ENCODE measurements at regions not wholly inside any gene's neighbourhood (a gene's known extent, or its start where the extent isn't known, plus 50 kb on each side); places are given as distances from the start of the nearest gene placed in this dataset.

DNA sequence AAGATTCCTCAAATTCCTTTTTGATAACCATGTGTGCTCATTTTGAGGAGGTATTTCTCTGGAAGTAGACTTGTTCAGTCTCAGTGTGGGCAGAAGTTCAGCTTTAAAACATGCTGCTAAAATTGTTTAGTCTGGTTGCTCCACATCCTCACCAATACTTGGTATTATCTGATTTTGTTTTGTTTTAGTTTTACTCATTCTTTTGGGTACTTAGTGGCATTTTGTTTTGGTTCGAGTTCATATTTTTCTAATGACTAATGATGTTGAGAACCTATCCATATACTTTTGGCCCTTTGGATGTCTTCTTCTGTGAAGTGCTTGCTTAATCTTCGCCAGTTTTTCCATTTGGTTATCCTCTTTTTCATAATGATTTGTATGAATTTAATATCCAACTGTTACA lies 694.2 kb upstream of the FZD8 start:
- DNase-seq (ENCODE audit: insufficient read length) (no peak), FAIRE-seq (no peak)
- TF ChIP-seq POLR2A (IDR thresholded peaks at IDR 0.05; ENCODE audit: low read depth, low read length) (no peak), POLR2AphosphoS5 (IDR thresholded peaks at IDR 0.05; ENCODE audit: low read depth, low read length) (no peak), TAF1 (IDR thresholded peaks at IDR 0.05; ENCODE audit: borderline replicate concordance, low read depth, low read length) (no peak)

- DNase-seq (ENCODE audit: insufficient read length): no peak
- TF ChIP-seq TAF1 (IDR thresholded peaks at IDR 0.05; ENCODE audit: borderline replicate concordance, low read depth, low read length): no peak
- TF ChIP-seq POLR2AphosphoS5 (IDR thresholded peaks at IDR 0.05; ENCODE audit: low read depth, low read length): no peak
- TF ChIP-seq POLR2A (IDR thresholded peaks at IDR 0.05; ENCODE audit: low read depth, low read length): no peak
- no peak for FAIRE-seq
Measured at GRCh38 chr10:36333446-36333845, 691.4 kb upstream of the FZD8 start.

GRCh38 chr10:36332926-36333325 lies 690.8 kb upstream of the FZD8 start:
- TF ChIP-seq POLR2A (IDR thresholded peaks at IDR 0.05; ENCODE audit: low read depth, low read length): no peak
- TF ChIP-seq POLR2AphosphoS5 (IDR thresholded peaks at IDR 0.05; ENCODE audit: low read depth, low read length): no peak
- TF ChIP-seq TAF1 (IDR thresholded peaks at IDR 0.05; ENCODE audit: borderline replicate concordance, low read depth, low read length): no peak
- DNase-seq (ENCODE audit: insufficient read length): no peak
- no peak for FAIRE-seq

DNA sequence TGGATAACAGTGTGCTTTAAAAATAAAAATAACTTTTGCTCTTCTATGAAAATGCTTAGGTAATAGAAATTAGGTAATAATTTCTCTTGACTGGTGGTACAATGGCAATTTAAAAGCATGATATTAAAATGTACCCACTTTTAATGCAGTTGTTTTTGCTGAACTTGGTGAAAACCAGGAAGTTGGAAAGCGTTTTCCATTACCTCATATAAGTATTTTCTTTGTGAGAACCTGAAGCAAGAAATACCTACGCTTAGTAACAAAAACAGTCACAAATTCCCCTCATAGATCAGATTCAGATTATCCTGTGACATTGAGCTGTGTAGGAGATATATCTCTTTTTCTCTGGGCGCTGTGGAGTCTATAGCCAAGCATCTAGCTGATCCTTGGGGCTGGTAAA lies 689.0 kb upstream of the FZD8 start:
- no peak for FAIRE-seq
- TF ChIP-seq TAF1 (IDR thresholded peaks at IDR 0.05; ENCODE audit: borderline replicate concordance, low read depth, low read length): no peak
- TF ChIP-seq POLR2A (IDR thresholded peaks at IDR 0.05; ENCODE audit: low read depth, low read length): no peak
- TF ChIP-seq POLR2AphosphoS5 (IDR thresholded peaks at IDR 0.05; ENCODE audit: low read depth, low read length): no peak
- DNase-seq (ENCODE audit: insufficient read length): no peak

- DNase-seq (ENCODE audit: insufficient read length) (no peak), FAIRE-seq (no peak)
- TF ChIP-seq POLR2A (IDR thresholded peaks at IDR 0.05; ENCODE audit: low read depth, low read length): no peak
- TF ChIP-seq TAF1 (IDR thresholded peaks at IDR 0.05; ENCODE audit: borderline replicate concordance, low read depth, low read length): no peak
- TF ChIP-seq POLR2AphosphoS5 (IDR thresholded peaks at IDR 0.05; ENCODE audit: low read depth, low read length): no peak
Measured at GRCh38 chr10:36325815-36326214, 683.7 kb upstream of the FZD8 start.

GRCh38 chr10:36324831-36325230 lies 682.7 kb upstream of the FZD8 start:
- FAIRE-seq (no peak), DNase-seq (ENCODE audit: insufficient read length) (no peak)
- TF ChIP-seq POLR2AphosphoS5 (IDR thresholded peaks at IDR 0.05; ENCODE audit: low read depth, low read length): no peak
- no peak for TF ChIP-seq TAF1 (IDR thresholded peaks at IDR 0.05; ENCODE audit: borderline replicate concordance, low read depth, low read length)
- TF ChIP-seq POLR2A (IDR thresholded peaks at IDR 0.05; ENCODE audit: low read depth, low read length): no peak

- FAIRE-seq (no peak), DNase-seq (ENCODE audit: insufficient read length) (no peak)
Measured at GRCh38 chr10:36313142-36313541, 671.0 kb upstream of the FZD8 start.

GRCh38 chr10:36303896-36304295 lies 661.8 kb upstream of the FZD8 start:
- no peak for TF ChIP-seq POLR2A (IDR thresholded peaks at IDR 0.05; ENCODE audit: low read depth, low read length)
- no peak for FAIRE-seq
- no peak for DNase-seq (ENCODE audit: insufficient read length)

More at GRCh38 chr10:36313142-36313541, 671.0 kb upstream of the FZD8 start:
- no peak for TF ChIP-seq TAF1 (IDR thresholded peaks at IDR 0.05; ENCODE audit: borderline replicate concordance, low read depth, low read length)
- TF ChIP-seq POLR2AphosphoS5 (IDR thresholded peaks at IDR 0.05; ENCODE audit: low read depth, low read length): no peak
- TF ChIP-seq POLR2A (IDR thresholded peaks at IDR 0.05; ENCODE audit: low read depth, low read length): no peak

GRCh38 chr10:36302086-36302485 lies 660.0 kb upstream of the FZD8 start:
- DNase-seq (ENCODE audit: insufficient read length) (no peak), FAIRE-seq (no peak)
- TF ChIP-seq TAF1 (IDR thresholded peaks at IDR 0.05; ENCODE audit: borderline replicate concordance, low read depth, low read length): no peak
- no peak for TF ChIP-seq POLR2A (IDR thresholded peaks at IDR 0.05; ENCODE audit: low read depth, low read length)
- TF ChIP-seq POLR2AphosphoS5 (IDR thresholded peaks at IDR 0.05; ENCODE audit: low read depth, low read length): no peak

- FAIRE-seq: no peak
- TF ChIP-seq POLR2AphosphoS5 (IDR thresholded peaks at IDR 0.05; ENCODE audit: low read depth, low read length) (no peak), TAF1 (IDR thresholded peaks at IDR 0.05; ENCODE audit: borderline replicate concordance, low read depth, low read length) (no peak), POLR2A (IDR thresholded peaks at IDR 0.05; ENCODE audit: low read depth, low read length) (no peak)
- no peak for DNase-seq (ENCODE audit: insufficient read length)
Measured at GRCh38 chr10:36301539-36301938, 659.4 kb upstream of the FZD8 start.

DNA sequence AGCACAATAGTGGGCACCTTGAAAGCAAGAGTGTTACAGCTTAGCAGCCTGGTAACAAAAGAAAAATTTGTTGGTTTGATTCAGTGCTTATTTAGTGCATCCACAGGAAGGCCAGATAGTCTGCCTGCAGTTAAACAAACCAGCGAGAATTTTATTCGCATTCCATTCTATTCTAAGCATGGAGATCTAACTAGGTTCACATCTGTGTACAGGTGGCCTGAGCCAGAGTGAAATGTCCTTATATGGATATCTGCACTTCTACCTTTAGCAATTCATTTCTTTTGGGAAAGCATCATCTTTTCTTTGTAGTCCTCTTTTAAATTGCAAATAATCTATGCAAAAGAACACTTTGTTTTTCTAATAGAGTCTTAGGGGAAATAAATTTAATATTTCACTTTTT lies 659.0 kb upstream of the FZD8 start:
- FAIRE-seq (no peak), DNase-seq (ENCODE audit: insufficient read length) (no peak)
- TF ChIP-seq POLR2A (IDR thresholded peaks at IDR 0.05; ENCODE audit: low read depth, low read length) (no peak), POLR2AphosphoS5 (IDR thresholded peaks at IDR 0.05; ENCODE audit: low read depth, low read length) (no peak), TAF1 (IDR thresholded peaks at IDR 0.05; ENCODE audit: borderline replicate concordance, low read depth, low read length) (no peak)

- TF ChIP-seq POLR2AphosphoS5 (IDR thresholded peaks at IDR 0.05; ENCODE audit: low read depth, low read length) (no peak), POLR2A (IDR thresholded peaks at IDR 0.05; ENCODE audit: low read depth, low read length) (no peak), TAF1 (IDR thresholded peaks at IDR 0.05; ENCODE audit: borderline replicate concordance, low read depth, low read length) (no peak)
- FAIRE-seq (no peak), DNase-seq (ENCODE audit: insufficient read length) (no peak)
Measured at GRCh38 chr10:36283827-36284226, 641.7 kb upstream of the FZD8 start.

DNA sequence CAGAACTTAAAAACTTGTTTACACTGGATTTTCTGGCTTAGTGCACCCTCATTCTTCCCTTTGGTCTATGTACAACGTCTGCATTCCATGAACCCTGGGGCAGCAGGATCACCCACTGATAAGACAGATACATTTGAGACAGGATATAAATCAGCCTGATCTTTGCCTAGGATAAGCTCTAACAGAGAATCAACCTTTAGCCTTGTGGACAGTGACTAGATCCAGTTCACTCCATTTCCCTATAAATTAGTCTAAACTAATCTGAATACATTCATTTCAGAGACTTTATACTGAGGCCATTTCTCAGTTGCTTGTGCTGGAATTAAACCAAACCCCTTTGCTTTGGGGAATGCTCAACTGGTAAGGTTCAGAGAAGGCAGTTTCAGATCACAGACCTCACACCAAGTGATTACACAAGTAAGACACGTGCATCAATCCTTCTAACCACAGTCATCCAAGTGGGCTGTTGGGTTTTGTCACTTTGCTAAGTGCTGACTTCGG lies 639.8 kb upstream of the FZD8 start:
- TF ChIP-seq POLR2A (IDR thresholded peaks at IDR 0.05; ENCODE audit: low read depth, low read length) (no peak), TAF1 (IDR thresholded peaks at IDR 0.05; ENCODE audit: borderline replicate concordance, low read depth, low read length) (no peak), POLR2AphosphoS5 (IDR thresholded peaks at IDR 0.05; ENCODE audit: low read depth, low read length) (no peak)
- DNase-seq (ENCODE audit: insufficient read length): no peak
- FAIRE-seq: no peak

Data from GM12892 (cell line).